Muscle of leg (tissue), 3 donors: ENCODE measurements at regions not wholly inside any gene's neighbourhood (a gene's known extent, or its start where the extent isn't known, plus 50 kb on each side); places are given as distances from the start of the nearest gene placed in this dataset.

Experiments used
- DNase-seq: peaks from one replicate; pipeline ENCODE4 v3.0.0; 2013
- H3K27ac ChIP-seq: one replicate; pipeline ENCODE4 v1.5.1; 2013; ENCODE audit warnings: mild to moderate bottlenecking, low read length, control low read depth
- H3K27me3 ChIP-seq: one replicate; pipeline ENCODE4 v1.6.1; 2013; ENCODE audit warnings: low read length; ENCODE audit not compliant: control insufficient read depth, insufficient read depth
- H3K36me3 ChIP-seq: one replicate; pipeline ENCODE4 v1.6.1; 2013; ENCODE audit warnings: low read length; ENCODE audit not compliant: control insufficient read depth, insufficient read depth
- H3K4me1 ChIP-seq: one replicate; pipeline ENCODE4 v1.6.1; 2013; ENCODE audit warnings: low read length; ENCODE audit not compliant: control insufficient read depth, insufficient read depth
- H3K4me3 ChIP-seq: one replicate; pipeline ENCODE4 v1.5.1; 2013; ENCODE audit warnings: low read length, control low read depth
- H3K9me3 ChIP-seq: replicated peaks from 2 replicates; pipeline ENCODE4 v1.6.1; 2013; ENCODE audit warnings: low read depth, low read length; ENCODE audit not compliant: control insufficient read depth
- WGBS: methylation state at CpG from one replicate; pipeline ENCODE4 v1.1.5; 2013; ENCODE audit warnings: missing lambda C conversion rate; ENCODE audit not compliant: insufficient coverage; 5-methylcytosine and 5-hydroxymethylcytosine counted together

DNA sequence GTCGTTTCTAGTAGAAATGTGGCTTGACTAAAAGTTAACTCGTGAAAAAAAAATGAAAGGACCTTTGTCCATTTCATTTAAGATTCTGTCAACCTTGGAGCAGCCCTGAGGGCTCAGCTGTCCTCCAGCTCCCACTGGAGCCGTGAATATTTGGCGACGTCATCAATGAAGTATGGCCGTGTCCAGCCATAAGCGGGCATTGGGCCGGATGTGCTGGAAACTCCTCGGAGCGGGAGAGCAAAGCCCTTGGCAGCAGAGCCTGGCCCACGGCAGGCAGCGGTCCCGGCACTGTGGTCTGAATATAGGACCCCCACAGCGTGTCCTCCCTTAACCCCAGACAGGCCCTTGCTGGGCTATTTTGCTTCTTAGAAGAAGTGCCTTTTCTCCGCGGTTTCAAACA, 50.0 kb downstream of the JAKMIP3 start:
- peaks cover 2% of the 10 kb centered on the region for H3K27me3 ChIP-seq
- 58% methylated on average over 15 of the region's 16 CpGs for WGBS
- no peaks in the 10 kb centered on the region for H3K36me3 ChIP-seq
- H3K4me3 ChIP-seq: no peak overlapping the region
- no peaks in the 10 kb centered on the region for H3K9me3 ChIP-seq
- peak; percentile 64 for DNase-seq
- no peak overlapping the region for H3K27ac ChIP-seq
- H3K4me1 ChIP-seq: peaks cover 12% of the 10 kb centered on the region

DNA sequence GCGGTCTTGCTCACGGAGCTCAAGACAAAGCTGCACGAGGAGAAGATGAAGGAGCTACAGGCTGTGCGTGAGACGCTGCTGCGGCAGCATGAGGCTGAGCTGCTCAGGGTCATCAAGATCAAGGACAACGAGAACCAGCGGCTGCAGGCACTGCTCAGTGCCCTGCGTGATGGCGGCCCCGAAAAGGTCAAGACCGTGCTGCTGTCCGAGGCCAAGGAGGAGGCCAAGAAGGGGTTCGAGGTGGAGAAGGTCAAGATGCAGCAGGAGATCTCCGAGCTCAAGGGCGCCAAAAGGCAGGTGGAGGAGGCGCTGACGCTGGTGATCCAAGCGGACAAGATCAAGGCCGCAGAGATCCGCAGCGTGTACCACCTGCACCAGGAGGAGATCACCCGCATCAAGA, 51.4 kb downstream of the JAKMIP3 start:
- Histone ChIP-seq H3K9me3 (no peaks in the 10 kb centered on the region), H3K27ac (no peak overlapping the region), H3K4me3 (no peak overlapping the region), H3K4me1 (peaks cover 14% of the 10 kb centered on the region), H3K36me3 (no peaks in the 10 kb centered on the region), H3K27me3 (peaks cover under 1% of the 10 kb centered on the region)
- no peak for DNase-seq
- WGBS: 92% methylated on average over 23 of the region's 23 CpGs

DNA sequence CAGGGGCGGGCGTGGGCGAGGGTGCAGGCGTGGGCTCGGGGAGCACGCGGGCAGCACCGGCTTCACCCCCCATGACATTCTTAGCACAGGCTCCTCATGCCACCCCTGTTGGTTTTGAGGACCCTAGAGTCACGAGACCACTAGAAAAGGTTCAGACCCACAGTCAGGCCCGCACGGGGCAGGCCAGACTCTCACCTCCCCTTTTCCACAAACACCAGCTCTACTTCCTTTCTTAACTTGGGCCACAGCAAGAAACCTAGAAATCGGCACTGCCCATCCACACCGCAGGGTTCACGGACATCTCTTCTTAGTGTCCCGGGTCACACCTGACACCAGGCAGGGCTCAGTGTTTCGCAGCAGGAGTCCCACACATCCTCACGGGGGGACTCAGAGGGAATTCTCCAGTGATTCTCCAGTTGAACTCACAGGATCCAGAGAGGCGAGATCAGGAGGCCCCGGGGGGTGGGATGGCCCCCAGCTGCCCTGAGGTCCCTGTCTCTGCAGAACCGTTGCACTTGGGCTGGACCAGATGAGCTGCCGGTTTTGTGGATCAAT, 52.0 kb downstream of the JAKMIP3 start:
- Histone ChIP-seq H3K4me3 (no peak overlapping the region), H3K36me3 (no peaks in the 10 kb centered on the region), H3K27me3 (no peaks in the 10 kb centered on the region), H3K9me3 (no peaks in the 10 kb centered on the region), H3K4me1 (peaks cover 14% of the 10 kb centered on the region), H3K27ac (no peak overlapping the region)
- WGBS: 95% methylated on average over 18 of the region's 21 CpGs
- DNase-seq: no peak

DNA sequence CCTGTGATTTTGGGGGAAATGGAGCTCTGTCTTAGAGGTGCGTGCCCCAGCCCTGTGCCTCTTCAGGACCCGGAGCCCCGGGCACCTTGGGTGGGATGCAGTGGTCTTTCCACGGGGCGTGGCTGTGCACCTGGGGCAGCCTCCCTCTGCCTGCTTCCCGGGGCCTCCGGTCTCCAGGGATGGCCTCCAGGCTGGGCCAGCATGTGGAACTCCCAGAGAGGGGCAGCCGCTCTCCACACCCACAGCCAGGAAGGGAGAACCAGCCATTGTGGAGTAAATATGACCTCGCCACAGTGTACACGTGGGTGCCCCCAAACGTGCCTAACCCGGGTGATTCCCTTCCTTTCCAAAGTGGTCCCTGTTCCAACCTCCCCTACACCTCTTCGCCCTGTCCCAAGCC, 52.6 kb downstream of the JAKMIP3 start:
- DNase-seq: no peak
- no peaks in the 10 kb centered on the region for H3K36me3 ChIP-seq
- no peak overlapping the region for H3K27ac ChIP-seq
- H3K9me3 ChIP-seq: no peaks in the 10 kb centered on the region
- H3K27me3 ChIP-seq: no peaks in the 10 kb centered on the region
- H3K4me1 ChIP-seq: peaks cover 14% of the 10 kb centered on the region
- H3K4me3 ChIP-seq: no peak overlapping the region
- WGBS: 87% methylated on average over 7 of the region's 13 CpGs

DNA sequence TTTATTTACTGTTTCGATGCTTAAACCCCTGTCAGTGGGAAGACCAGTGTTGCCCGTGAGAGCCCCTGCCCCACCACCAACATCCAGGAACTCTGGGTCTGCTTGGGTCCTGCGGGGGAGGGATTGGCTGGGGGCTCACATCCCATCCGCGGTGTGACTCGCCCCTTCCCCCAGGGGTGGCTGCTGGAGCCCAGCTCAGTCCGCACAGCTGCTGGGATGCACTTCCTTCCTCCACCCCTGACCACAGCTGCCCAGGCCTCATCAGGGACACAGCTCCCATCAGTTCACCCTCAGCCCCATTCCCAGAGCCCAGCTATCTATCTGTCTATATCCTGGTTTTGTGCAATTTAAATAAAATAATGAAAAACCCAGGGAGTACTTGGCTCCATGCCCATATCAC, 54.5 kb downstream of the JAKMIP3 start:
- DNase-seq: no peak
- H3K9me3 ChIP-seq: no peaks in the 10 kb centered on the region
- H3K4me3 ChIP-seq: no peak overlapping the region
- no peaks in the 10 kb centered on the region for H3K36me3 ChIP-seq
- H3K27ac ChIP-seq: no peak overlapping the region
- H3K4me1 ChIP-seq: peaks cover 14% of the 10 kb centered on the region
- H3K27me3 ChIP-seq: peaks cover 2% of the 10 kb centered on the region
- 51% methylated on average over 6 of the region's 7 CpGs for WGBS

DNA sequence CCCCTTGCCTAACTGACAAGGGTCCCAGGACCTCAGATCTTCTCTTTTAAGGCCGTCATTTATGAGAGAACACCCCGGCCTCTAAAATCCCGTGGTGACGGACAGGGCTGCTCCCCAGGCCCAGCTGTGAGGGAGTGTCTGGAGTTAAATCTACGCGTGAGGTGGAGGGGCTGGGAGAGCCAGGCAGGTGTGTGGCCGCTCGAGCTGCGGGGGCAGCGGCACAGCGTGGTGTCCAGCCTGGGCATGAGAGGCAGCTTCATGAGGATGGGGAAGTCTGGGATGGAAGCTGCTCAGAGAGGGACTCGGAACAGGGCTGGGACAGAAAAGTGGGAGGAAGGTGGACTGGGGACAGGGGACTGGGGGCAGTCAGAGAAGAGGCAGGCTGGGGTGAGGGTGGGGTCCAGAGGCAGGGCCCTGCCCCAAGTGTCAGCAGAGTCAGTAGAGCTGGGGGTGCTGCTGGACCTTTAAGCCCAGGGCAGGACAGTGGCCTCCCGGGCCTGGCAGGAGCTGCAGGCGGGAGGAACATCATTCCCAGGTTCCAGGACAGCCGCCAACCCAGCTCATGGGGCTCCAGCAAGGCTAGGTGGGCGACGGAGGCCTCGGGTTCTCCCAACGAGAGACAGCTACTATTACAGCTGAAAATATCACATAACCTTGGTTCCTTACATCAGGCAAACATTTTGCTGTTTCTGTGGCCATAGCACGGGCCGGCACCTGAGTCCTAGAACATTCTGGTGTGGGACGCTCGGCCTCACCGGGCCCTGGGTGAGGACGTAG, 55.2 kb downstream of the JAKMIP3 start:
- no peaks in the 10 kb centered on the region for H3K9me3 ChIP-seq
- no peak overlapping the region for H3K27ac ChIP-seq
- no peak overlapping the region for H3K4me3 ChIP-seq
- peaks cover 2% of the 10 kb centered on the region for H3K27me3 ChIP-seq
- no peaks in the 10 kb centered on the region for H3K36me3 ChIP-seq
- H3K4me1 ChIP-seq: peaks cover 10% of the 10 kb centered on the region
- 65% methylated on average over 21 of the region's 25 CpGs for WGBS
- no peak for DNase-seq

DNA sequence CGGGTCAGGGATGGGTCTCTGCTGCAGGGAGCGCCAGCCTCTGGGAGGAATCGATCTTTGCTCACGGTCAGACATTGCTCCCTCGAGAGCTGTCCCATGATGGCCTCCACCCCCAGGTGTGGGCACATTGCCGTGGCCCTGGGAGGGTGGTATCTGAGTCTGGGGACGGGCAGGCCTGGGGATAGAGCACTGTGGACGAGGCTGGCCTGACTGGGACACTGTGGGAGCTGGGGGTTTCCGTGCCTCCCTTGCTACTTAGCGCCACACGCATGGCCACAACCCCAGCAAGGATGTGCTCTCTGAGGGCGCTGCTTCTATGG, 55.7 kb downstream of the JAKMIP3 start:
- WGBS: 83% methylated on average over 8 of the region's 12 CpGs
- Histone ChIP-seq H3K4me3 (no peak overlapping the region), H3K4me1 (peaks cover 9% of the 10 kb centered on the region), H3K27ac (no peak overlapping the region), H3K9me3 (no peaks in the 10 kb centered on the region), H3K36me3 (no peaks in the 10 kb centered on the region), H3K27me3 (peaks cover 2% of the 10 kb centered on the region)
- DNase-seq: no peak

DNA sequence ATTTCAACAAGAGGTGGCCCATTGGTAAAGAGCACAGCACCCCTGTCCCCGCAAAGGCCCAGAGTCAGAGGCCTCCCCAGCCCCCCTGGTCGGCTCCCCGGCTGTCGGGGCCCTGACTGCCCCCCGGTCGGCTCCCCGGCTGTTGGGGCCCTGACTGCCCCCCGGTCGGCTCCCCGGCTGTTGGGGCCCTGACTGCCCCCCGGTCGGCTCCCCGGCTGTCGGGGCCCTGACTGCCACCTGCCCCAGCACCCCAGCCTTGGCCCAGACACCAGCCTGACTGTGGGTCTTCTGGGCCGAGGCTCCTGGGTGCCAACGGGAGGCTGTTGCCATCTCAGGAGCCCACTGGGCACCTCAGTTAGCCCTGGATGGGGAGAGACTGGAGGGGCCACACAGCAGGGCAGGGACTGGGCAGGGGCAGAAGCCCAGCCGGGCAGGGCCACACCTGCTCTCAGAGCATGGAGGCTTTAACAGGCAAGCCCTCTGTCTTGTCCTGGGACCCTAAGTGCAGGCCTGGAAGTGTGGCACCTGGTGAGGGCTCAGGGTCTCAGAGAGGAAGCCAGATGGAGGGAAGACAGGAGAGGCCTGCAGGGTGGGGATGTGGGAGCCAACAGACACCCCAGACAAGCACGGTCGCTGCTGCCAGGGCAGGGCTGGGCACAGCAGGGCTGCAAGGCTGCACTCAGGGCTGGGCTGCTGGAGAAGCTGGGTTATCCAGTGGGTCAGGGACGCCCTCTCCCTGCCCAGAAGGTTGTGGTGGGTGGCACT, 56.5 kb downstream of the JAKMIP3 start:
- no peaks in the 10 kb centered on the region for H3K36me3 ChIP-seq
- no peak overlapping the region for H3K27ac ChIP-seq
- peaks cover 2% of the 10 kb centered on the region for H3K27me3 ChIP-seq
- no peaks in the 10 kb centered on the region for H3K9me3 ChIP-seq
- no peak overlapping the region for H3K4me3 ChIP-seq
- DNase-seq: no peak
- peaks cover 9% of the 10 kb centered on the region for H3K4me1 ChIP-seq
- WGBS: 86% methylated on average over 10 of the region's 20 CpGs

DNA sequence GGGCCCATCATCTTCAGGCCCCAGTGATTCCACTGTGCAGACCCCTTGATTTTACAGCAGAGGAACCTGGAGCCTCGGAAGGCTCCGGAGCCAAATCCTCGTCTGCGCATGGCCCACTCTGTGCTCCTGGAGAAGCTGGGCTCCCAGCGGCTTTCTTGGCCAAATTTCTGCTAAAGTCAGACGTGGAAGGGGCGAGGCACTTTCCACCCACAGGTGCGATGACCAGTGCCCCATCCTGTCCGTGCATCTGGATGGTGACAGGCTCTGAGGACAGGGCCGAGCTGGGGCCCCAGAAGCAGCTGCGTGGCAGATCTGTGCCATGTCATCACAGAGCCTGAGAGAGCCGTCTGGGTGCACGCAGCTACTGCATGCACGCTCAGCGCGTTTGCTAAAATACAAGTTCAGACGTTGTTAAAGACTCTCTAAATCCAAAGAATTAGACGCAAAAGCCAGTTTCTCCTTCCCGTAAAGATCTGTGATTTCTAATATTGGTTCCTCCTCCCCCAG, 57.2 kb downstream of the JAKMIP3 start:
- no peak overlapping the region for H3K27ac ChIP-seq
- H3K4me3 ChIP-seq: no peak overlapping the region
- no peaks in the 10 kb centered on the region for H3K9me3 ChIP-seq
- peaks cover 9% of the 10 kb centered on the region for H3K4me1 ChIP-seq
- peaks cover 2% of the 10 kb centered on the region for H3K27me3 ChIP-seq
- DNase-seq: no peak
- 81% methylated on average over 16 of the region's 19 CpGs for WGBS
- no peaks in the 10 kb centered on the region for H3K36me3 ChIP-seq

DNA sequence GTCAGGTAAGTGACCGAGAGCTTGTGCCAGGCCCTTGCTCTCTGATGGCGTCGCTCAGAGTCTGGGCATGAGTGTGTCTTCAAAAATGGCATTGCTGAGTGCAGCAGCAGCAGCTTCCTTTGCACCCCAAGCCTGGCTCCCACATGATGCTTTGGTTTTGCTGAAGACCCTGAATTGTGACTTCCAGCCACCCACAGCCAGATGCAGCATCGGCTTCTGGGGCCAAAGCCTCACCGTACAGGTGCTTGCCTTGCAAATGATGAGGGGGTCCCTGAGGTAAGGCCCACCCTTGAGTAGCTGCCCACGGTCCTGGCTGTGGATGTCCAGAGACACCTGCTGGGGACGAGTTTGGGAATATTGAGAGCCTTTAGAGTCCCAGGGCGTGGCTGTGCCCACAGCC, 57.9 kb downstream of the JAKMIP3 start:
- Histone ChIP-seq H3K4me1 (peaks cover 9% of the 10 kb centered on the region), H3K27me3 (peaks cover 2% of the 10 kb centered on the region), H3K36me3 (no peaks in the 10 kb centered on the region), H3K4me3 (no peak overlapping the region), H3K27ac (no peak overlapping the region), H3K9me3 (no peaks in the 10 kb centered on the region)
- WGBS: 76% methylated on average over 5 of the region's 8 CpGs
- no peak for DNase-seq
